ENCODE measurements at regions not wholly inside any gene's neighbourhood (a gene's known extent, or its start where the extent isn't known, plus 50 kb on each side); places are given as distances from the start of the nearest gene placed in this dataset.

GRCh38 chr2:143870696-143871095 lies 649.2 kb downstream of the ZEB2 start:
- Mint-ChIP-seq H3K4me3 (ENCODE audit: unreplicated experiment) (no peak overlapping the region), H3K9me3 (ENCODE audit: unreplicated experiment) (peaks cover 10% of the 10 kb centered on the region), H3K4me1 (ENCODE audit: unreplicated experiment) (no peaks in the 10 kb centered on the region), H3K27ac (ENCODE audit: unreplicated experiment) (no peak overlapping the region), H3K36me3 (ENCODE audit: unreplicated experiment) (peaks cover 5% of the 10 kb centered on the region), H3K27me3 (ENCODE audit: unreplicated experiment) (no peaks in the 10 kb centered on the region)
- DNase-seq (ENCODE audit: extremely low spot score, unreplicated experiment), result no peak
- TF ChIP-seq CTCF (IDR thresholded peaks at IDR 0.05), result no peak

GRCh38 chr2:143856978-143857377 lies 662.9 kb downstream of the ZEB2 start:
- H3K9me3 Mint-ChIP-seq (ENCODE audit: unreplicated experiment), result no peaks in the 10 kb centered on the region
- H3K4me3 Mint-ChIP-seq (ENCODE audit: unreplicated experiment), result no peak overlapping the region
- H3K27ac Mint-ChIP-seq (ENCODE audit: unreplicated experiment), result no peak overlapping the region
- peaks cover 5% of the 10 kb centered on the region for H3K4me1 Mint-ChIP-seq (ENCODE audit: unreplicated experiment)
- no peak for TF ChIP-seq CTCF (IDR thresholded peaks at IDR 0.05)
- no peaks in the 10 kb centered on the region for H3K36me3 Mint-ChIP-seq (ENCODE audit: unreplicated experiment)
- no peak for DNase-seq (ENCODE audit: extremely low spot score, unreplicated experiment)
- no peaks in the 10 kb centered on the region for H3K27me3 Mint-ChIP-seq (ENCODE audit: unreplicated experiment)

DNA sequence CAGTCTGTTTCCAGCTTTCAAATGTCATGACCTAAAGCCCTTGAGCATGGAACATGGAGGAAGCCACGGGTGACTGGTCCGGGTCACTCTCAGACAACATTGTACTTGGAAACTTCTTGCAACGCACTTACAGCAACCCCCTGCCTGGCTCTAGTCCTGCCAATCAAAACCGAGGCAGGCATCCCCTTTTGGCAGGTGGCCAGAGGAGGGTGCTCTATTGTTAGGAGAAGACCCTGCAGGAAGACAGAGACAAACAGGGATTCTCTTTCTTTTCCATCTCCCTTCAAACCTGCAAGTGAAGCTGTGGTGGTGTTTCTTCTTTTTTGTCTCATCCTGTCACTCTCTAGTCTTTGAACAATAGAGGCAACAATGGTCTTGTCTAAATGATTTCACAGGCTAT lies 667.2 kb downstream of the ZEB2 start:
- H3K27ac Mint-ChIP-seq (ENCODE audit: unreplicated experiment), result no peak overlapping the region
- H3K4me1 Mint-ChIP-seq (ENCODE audit: unreplicated experiment), result peaks cover 5% of the 10 kb centered on the region
- no peak for DNase-seq (ENCODE audit: extremely low spot score, unreplicated experiment)
- H3K4me3 Mint-ChIP-seq (ENCODE audit: unreplicated experiment), result no peak overlapping the region
- no peaks in the 10 kb centered on the region for H3K9me3 Mint-ChIP-seq (ENCODE audit: unreplicated experiment)
- no peak for TF ChIP-seq CTCF (IDR thresholded peaks at IDR 0.05)
- H3K36me3 Mint-ChIP-seq (ENCODE audit: unreplicated experiment), result no peaks in the 10 kb centered on the region
- H3K27me3 Mint-ChIP-seq (ENCODE audit: unreplicated experiment), result no peaks in the 10 kb centered on the region

GRCh38 chr2:143850084-143850483 lies 669.8 kb downstream of the ZEB2 start:
- Mint-ChIP-seq H3K9me3 (ENCODE audit: unreplicated experiment) (no peaks in the 10 kb centered on the region), H3K27me3 (ENCODE audit: unreplicated experiment) (no peaks in the 10 kb centered on the region), H3K4me3 (ENCODE audit: unreplicated experiment) (no peak overlapping the region), H3K4me1 (ENCODE audit: unreplicated experiment) (peaks cover 11% of the 10 kb centered on the region), H3K27ac (ENCODE audit: unreplicated experiment) (no peak overlapping the region), H3K36me3 (ENCODE audit: unreplicated experiment) (no peaks in the 10 kb centered on the region)
- DNase-seq (ENCODE audit: extremely low spot score, unreplicated experiment), result no peak
- TF ChIP-seq CTCF (IDR thresholded peaks at IDR 0.05), result no peak

DNA sequence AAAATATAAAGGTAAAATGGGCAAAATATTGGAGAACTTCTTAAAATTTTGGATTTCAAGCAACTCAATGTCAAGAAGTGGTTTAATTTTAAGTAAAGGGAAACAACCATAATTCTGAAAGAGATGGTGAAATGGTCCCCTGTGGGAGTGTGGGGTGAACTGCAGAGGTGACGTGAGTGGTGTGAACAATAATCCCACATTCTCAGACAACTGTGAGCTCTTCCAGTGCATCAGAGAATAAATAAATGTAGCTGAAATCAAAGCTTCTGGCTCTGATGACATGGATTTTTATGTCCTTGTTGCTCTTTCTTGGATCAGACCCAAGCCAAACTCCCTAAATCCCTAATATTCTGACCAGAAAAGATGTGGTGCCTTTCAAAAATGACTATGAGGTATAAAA lies 672.7 kb downstream of the ZEB2 start:
- no peaks in the 10 kb centered on the region for H3K27me3 Mint-ChIP-seq (ENCODE audit: unreplicated experiment)
- no peaks in the 10 kb centered on the region for H3K9me3 Mint-ChIP-seq (ENCODE audit: unreplicated experiment)
- no peaks in the 10 kb centered on the region for H3K36me3 Mint-ChIP-seq (ENCODE audit: unreplicated experiment)
- DNase-seq (ENCODE audit: extremely low spot score, unreplicated experiment), result no peak
- H3K27ac Mint-ChIP-seq (ENCODE audit: unreplicated experiment), result no peak overlapping the region
- H3K4me1 Mint-ChIP-seq (ENCODE audit: unreplicated experiment), result peaks cover 7% of the 10 kb centered on the region
- no peak overlapping the region for H3K4me3 Mint-ChIP-seq (ENCODE audit: unreplicated experiment)
- TF ChIP-seq CTCF (IDR thresholded peaks at IDR 0.05), result no peak
